H7 (cell line): ENCODE measurements at regions not wholly inside any gene's neighbourhood (a gene's known extent, or its start where the extent isn't known, plus 50 kb on each side); places are given as distances from the start of the nearest gene placed in this dataset.

ENCODE experiments used
- DNase-seq: peaks from one replicate; pipeline ENCODE4 v3.0.0; 2012
- H3K27me3 ChIP-seq: 2 replicates; pipeline ENCODE4 v1.6.0; 2011; ENCODE audit warnings: mild to moderate bottlenecking, low read length; ENCODE audit not compliant: control insufficient read depth, insufficient read depth
- H3K36me3 ChIP-seq: replicated peaks from 2 replicates; pipeline ENCODE4 v1.5.1; 2011; ENCODE audit warnings: low read length; ENCODE audit not compliant: control insufficient read depth, insufficient read depth
- H3K4me3 ChIP-seq: 2 replicates; pipeline ENCODE4 v1.5.1; 2011; ENCODE audit warnings: low read depth, mild to moderate bottlenecking, control low read depth, low read length, moderate library complexity; ENCODE audit not compliant: insufficient read depth

DNA sequence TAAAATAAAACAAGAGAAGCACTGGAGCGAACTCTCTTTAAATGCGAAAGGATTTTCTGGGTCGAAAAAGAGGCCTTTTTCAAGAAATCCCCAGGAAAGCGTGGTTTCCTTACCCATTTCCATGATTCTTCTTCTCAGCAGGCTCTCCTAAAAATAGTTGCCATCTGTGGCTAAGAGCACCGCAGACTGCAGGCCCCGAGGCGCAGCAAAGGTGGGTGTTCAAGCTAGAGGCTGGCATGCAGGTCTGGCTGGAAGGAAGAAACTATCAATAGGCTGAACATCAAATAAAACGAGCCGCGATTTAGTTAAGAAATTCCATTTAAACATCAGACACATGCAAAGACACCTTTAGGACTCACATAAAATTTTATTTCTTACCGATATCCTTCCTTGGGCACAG is 135.1 kb downstream of the ADAMTS1 start:
- Histone ChIP-seq H3K4me3 (no peak overlapping the region), H3K27me3 (no peaks in the 10 kb centered on the region)
- DNase-seq, result peak; percentile 5

GRCh38 chr21:26709090-26709489 is 136.0 kb upstream of the CYYR1 start:
- H3K4me3 ChIP-seq, result no peak overlapping the region
- H3K27me3 ChIP-seq, result no peaks in the 10 kb centered on the region
- no peaks in the 10 kb centered on the region for H3K36me3 ChIP-seq

More for the DNA sequence above, 135.1 kb downstream of the ADAMTS1 start:
- no peaks in the 10 kb centered on the region for H3K36me3 ChIP-seq

DNA sequence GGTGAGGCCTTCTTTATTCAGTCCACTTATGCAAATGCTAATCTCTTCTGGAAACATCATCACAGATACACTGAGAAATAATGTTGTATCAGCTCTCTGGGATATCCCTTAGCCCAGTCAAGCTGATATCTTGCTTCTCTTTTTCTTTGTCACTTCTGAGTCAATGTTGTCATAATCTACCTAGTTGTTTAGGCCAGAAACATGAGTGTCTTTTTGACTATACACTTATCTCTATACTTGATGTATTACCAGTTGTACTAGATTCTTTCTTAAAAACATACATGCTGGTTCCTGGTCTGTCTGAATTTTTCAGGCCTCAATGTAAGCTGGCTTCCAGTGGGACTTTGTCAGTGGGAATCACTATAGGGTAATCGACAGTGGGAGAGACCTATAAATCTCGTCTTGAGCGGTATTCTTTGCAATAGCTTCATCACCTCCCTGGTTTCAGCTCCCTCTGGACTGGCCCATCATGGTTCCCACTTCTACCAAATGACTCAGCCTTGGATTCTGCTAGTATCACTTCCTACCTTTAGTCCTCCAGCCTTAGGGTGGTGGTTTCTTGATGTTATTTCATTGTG is 135.2 kb upstream of the CYYR1 start:
- Histone ChIP-seq H3K4me3 (no peak overlapping the region), H3K27me3 (no peaks in the 10 kb centered on the region), H3K36me3 (no peaks in the 10 kb centered on the region)
- DNase-seq, result no peak

More at GRCh38 chr21:26709090-26709489, 136.0 kb upstream of the CYYR1 start:
- DNase-seq, result no peak

GRCh38 chr21:26707246-26707645 is 134.2 kb upstream of the CYYR1 start:
- Histone ChIP-seq H3K4me3 (no peak overlapping the region), H3K36me3 (no peaks in the 10 kb centered on the region), H3K27me3 (no peaks in the 10 kb centered on the region)
- DNase-seq, result no peak

DNA sequence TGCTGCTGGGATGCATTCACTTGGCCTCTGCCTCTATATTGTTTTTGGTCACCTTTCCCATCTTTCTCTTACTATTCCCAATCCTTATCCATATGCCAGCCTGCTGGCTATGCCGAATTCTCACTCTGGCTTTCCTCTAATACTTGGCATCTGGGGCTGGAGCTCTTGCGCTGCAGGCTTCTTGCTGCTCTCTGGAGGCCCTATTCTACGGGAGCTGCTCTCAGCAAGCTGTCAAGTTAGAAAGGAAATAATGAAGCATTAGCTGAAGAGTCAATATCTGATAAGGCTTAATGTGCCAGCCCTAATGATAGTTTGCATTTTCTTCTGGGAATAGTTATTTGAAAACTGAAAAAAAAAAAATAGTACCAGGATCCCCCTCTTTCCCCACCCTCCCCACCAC is 125.3 kb upstream of the CYYR1 start:
- Histone ChIP-seq H3K4me3 (no peak overlapping the region), H3K36me3 (no peaks in the 10 kb centered on the region), H3K27me3 (no peaks in the 10 kb centered on the region)
- DNase-seq, result no peak

- no peak for DNase-seq
- H3K36me3 ChIP-seq, result no peaks in the 10 kb centered on the region
- no peak overlapping the region for H3K4me3 ChIP-seq
- H3K27me3 ChIP-seq, result no peaks in the 10 kb centered on the region
These were observed 118.3 kb upstream of the CYYR1 start for GRCh38 chr21:26691416-26691815.

- no peaks in the 10 kb centered on the region for H3K36me3 ChIP-seq
- H3K4me3 ChIP-seq, result no peak overlapping the region
These were observed 113.6 kb upstream of the CYYR1 start for GRCh38 chr21:26686705-26687104.

DNA sequence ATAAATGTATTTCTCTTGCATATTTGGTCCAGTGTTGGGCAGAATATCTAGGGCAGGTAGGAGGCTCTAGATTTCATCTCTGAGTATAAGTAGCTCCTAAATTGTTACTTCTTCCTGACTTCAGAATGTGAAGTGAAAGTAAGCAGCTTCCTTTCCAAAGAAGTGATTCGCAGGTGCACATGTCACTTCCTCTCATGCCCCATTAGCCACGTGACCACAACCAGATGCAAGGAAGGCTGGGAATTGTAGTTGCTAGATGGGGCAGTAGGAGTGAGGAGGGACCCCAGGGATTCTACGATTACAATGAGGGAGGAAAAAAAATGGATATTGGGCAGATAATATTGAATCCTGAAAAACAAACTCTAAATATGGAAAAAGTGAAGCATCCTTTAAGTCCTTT is 113.2 kb upstream of the CYYR1 start:
- Histone ChIP-seq H3K36me3 (no peaks in the 10 kb centered on the region), H3K4me3 (no peak overlapping the region), H3K27me3 (no peaks in the 10 kb centered on the region)
- DNase-seq, result peak; percentile 22

More at GRCh38 chr21:26686705-26687104, 113.6 kb upstream of the CYYR1 start:
- no peaks in the 10 kb centered on the region for H3K27me3 ChIP-seq
- no peak for DNase-seq

DNA sequence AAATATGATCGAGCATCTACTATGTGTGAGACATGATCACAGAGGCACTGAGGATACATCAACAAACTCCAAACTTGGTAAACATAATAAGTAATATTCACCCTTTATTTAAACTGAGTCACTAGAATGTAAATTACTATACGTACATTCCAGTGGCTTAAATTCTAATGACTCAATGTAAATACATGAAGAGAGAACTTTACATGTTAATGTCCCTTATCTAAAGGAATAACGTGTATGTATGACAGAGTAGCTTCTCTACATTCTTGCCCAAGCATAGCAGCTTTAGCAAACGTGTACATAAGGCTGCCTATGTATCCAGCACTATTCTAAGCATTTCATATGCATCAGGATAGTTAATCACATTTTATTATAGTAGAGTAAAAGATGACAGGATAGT is 111.8 kb upstream of the CYYR1 start:
- Histone ChIP-seq H3K36me3 (no peaks in the 10 kb centered on the region), H3K4me3 (no peak overlapping the region), H3K27me3 (no peaks in the 10 kb centered on the region)
- no peak for DNase-seq

GRCh38 chr21:26683996-26684395 is 110.9 kb upstream of the CYYR1 start:
- no peaks in the 10 kb centered on the region for H3K27me3 ChIP-seq
- no peak for DNase-seq
- no peak overlapping the region for H3K4me3 ChIP-seq
- no peaks in the 10 kb centered on the region for H3K36me3 ChIP-seq

- no peaks in the 10 kb centered on the region for H3K27me3 ChIP-seq
- no peaks in the 10 kb centered on the region for H3K36me3 ChIP-seq
- no peak overlapping the region for H3K4me3 ChIP-seq
- DNase-seq, result no peak
These were observed 106.2 kb upstream of the CYYR1 start for GRCh38 chr21:26679284-26679683.

DNA sequence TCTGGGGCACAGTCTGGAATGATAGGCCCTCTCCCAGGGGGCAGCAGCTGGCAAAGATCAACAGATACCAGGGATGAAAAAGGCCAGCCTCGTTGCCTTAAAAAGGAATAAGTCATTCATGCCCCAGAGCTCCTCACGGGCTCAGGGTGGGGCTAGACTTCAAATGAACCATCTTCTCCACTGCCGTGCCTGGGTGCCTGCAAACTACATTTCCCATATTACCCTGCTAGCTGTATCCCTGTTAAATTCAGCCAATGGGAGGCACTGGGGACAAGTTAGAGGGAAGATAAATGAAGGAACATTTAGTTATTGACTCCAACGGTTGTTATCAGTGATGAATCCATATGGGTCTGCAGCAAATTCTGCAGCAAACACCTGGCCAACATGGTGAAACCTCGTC is 101.2 kb upstream of the CYYR1 start:
- Histone ChIP-seq H3K4me3 (no peak overlapping the region), H3K27me3 (no peaks in the 10 kb centered on the region), H3K36me3 (no peaks in the 10 kb centered on the region)
- DNase-seq, result no peak

- Histone ChIP-seq H3K36me3 (no peaks in the 10 kb centered on the region), H3K4me3 (no peak overlapping the region), H3K27me3 (no peaks in the 10 kb centered on the region)
- no peak for DNase-seq
These were observed 96.2 kb upstream of the CYYR1 start for GRCh38 chr21:26669215-26669764.

DNA sequence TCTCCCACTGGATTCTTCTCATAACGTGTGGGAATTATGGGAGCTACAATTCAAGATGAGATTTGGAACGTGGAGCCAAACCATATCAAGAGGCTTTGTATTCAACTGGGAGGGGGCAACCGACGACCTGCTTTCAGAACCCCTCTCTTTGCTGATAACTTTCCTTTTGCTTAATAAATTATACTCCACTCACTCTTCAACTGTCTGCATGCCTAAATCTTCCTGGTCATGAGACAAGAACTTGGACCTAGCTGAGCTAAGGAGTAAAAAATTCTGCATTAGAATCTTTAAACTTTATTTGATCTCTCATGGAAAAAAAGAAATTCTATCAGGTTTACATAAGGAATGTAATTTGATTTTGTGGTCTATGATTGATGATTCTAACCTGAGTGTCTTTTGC is 86.7 kb upstream of the CYYR1 start:
- DNase-seq, result no peak
- no peaks in the 10 kb centered on the region for H3K27me3 ChIP-seq
- no peaks in the 10 kb centered on the region for H3K36me3 ChIP-seq
- H3K4me3 ChIP-seq, result no peak overlapping the region

- DNase-seq, result no peak
These were observed 86.1 kb upstream of the CYYR1 start for GRCh38 chr21:26659182-26659581.

DNA sequence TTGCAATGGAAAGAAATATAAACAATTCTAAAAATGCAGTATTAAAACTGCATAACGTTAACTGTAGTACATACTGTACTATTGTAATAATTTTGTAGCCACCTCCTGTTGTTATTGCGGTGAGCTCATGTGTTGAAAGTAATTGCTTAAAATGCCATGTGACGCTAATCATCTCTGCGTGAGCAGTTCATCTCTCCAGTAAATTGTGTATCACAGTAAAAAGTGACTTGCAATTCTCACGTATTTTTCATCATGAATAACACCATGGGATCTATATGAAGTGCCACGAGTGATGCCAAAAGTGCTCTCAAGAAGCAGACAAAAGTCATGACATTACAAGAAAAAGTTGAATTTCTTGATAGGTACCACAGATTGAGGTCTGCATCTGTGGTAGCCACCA is 82.4 kb upstream of the CYYR1 start:
- H3K36me3 ChIP-seq, result no peaks in the 10 kb centered on the region
- DNase-seq, result no peak
- no peaks in the 10 kb centered on the region for H3K27me3 ChIP-seq
- no peak overlapping the region for H3K4me3 ChIP-seq

More at GRCh38 chr21:26659182-26659581, 86.1 kb upstream of the CYYR1 start:
- no peak overlapping the region for H3K4me3 ChIP-seq
- H3K27me3 ChIP-seq, result no peaks in the 10 kb centered on the region
- H3K36me3 ChIP-seq, result no peaks in the 10 kb centered on the region
